ENCODE measurements at regions not wholly inside any gene's neighbourhood (a gene's known extent, or its start where the extent isn't known, plus 50 kb on each side); places are given as distances from the start of the nearest gene placed in this dataset.

DNA sequence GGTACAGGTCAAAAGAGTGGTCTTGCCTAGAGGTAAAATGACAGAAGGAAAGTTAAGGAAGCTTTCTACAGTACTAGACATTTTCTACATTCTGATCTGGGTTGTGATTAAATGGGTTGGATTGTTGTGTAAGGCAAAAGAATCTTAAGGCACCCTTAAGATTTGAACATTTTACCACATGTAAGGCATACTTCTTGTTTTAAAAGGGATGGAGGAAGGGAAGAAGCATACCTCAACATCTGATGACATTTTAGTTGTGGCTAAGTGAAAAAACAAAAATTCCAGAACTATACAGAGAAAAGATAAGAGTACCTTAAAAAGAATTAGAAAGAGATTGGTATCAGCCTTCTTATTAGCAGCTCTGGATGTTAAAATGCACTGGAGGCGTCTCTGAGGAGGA lies 356.0 kb upstream of the CADM1 start:
- TF ChIP-seq, protein P1, sequence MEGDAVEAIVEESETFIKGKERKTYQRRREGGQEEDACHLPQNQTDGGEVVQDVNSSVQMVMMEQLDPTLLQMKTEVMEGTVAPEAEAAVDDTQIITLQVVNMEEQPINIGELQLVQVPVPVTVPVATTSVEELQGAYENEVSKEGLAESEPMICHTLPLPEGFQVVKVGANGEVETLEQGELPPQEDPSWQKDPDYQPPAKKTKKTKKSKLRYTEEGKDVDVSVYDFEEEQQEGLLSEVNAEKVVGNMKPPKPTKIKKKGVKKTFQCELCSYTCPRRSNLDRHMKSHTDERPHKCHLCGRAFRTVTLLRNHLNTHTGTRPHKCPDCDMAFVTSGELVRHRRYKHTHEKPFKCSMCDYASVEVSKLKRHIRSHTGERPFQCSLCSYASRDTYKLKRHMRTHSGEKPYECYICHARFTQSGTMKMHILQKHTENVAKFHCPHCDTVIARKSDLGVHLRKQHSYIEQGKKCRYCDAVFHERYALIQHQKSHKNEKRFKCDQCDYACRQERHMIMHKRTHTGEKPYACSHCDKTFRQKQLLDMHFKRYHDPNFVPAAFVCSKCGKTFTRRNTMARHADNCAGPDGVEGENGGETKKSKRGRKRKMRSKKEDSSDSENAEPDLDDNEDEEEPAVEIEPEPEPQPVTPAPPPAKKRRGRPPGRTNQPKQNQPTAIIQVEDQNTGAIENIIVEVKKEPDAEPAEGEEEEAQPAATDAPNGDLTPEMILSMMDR (IDR thresholded peaks at IDR 0.05) = no peak
- no peak for TF ChIP-seq POLR2A (IDR thresholded peaks at IDR 0.05)
- TF ChIP-seq POLR2AphosphoS5 (IDR thresholded peaks at IDR 0.05) = no peak

Measured in prostate gland (tissue), 2 donors.